GM12878 (cell line): ENCODE measurements at regions not wholly inside any gene's neighbourhood (a gene's known extent, or its start where the extent isn't known, plus 50 kb on each side); places are given as distances from the start of the nearest gene placed in this dataset.

Experiments
- ATAC-seq: fragments of 200-7000 bp; cut with Tn5 transposase; 3 replicates; pipeline ENCODE4 v1.9.1; 2020; ENCODE audit warnings: mild to moderate bottlenecking, moderate library complexity
- BruUV-seq: library from RNA; stranded (reverse); fragments of 400-500 nt; replicated peaks from 2 replicates; lab custom pipeline; 2021; lab: Mats Ljungman, UMichigan
- CTCF ChIA-PET: fragments of 300-600 bp; sonication (Branson Sonifier 250); formaldehyde crosslinking; extraction: SDS; loops from one replicate; lab custom pipeline; 2021; ENCODE audit warnings: inconsistent platforms; lab: Yijun Ruan, JAX
- POLR2A ChIA-PET: fragments of 350-600 bp; formaldehyde crosslinking; extraction: SDS; loops from one replicate; lab custom pipeline; 2021; ENCODE audit warnings: inconsistent platforms; lab: Charles Lee
- RAD21 ChIA-PET: fragments of 300-600 bp; sonication (Branson Sonifier 250); formaldehyde crosslinking; loops from one replicate; lab custom pipeline; 2023; ENCODE audit warnings: antibody characterized with exemption; ENCODE audit not compliant: unreplicated experiment; lab: Charles Lee
- SMC1A ChIA-PET: fragments of 300-600 bp; sonication (Branson Sonifier 250); formaldehyde crosslinking; loops from one replicate; lab custom pipeline; 2023; ENCODE audit not compliant: unreplicated experiment, uncharacterized antibody; lab: Charles Lee
- DNase-seq: peaks from one replicate; pipeline ENCODE4 v3.0.0-alpha.2; 2011; ENCODE audit warnings: low read depth, low spot score
- FAIRE-seq: peaks from 3 replicates; lab custom pipeline; 2011; peaks lifted over from hg19 to GRCh38; lab: Jason Lieb, UNC
- H2AFZ ChIP-seq: 2 replicates; pipeline ENCODE4 v1.6.0; 2011; ENCODE audit warnings: low read depth, low read length, control low read depth; ENCODE audit not compliant: control insufficient read depth
- H3K27ac ChIP-seq: 2 replicates; pipeline ENCODE4 v1.5.1; 2011; ENCODE audit warnings: control low read depth; ENCODE audit not compliant: control insufficient read depth, insufficient read depth
- H3K27me3 ChIP-seq, 2 experiments: replicated peaks in 1 of 2; 2 replicates each; pipeline versions ENCODE4 v1.6.0 to v1.6.1; 2011; ENCODE audit warnings: low read length in 1 of 2; ENCODE audit not compliant: control insufficient read depth in 2 of 2, insufficient read depth in 2 of 2
- H3K36me3 ChIP-seq, 2 experiments: 2 replicates each; pipeline ENCODE4 v1.5.1; 2011; ENCODE audit warnings: low read length in 1 of 2; ENCODE audit not compliant: control insufficient read depth in 2 of 2, insufficient read depth in 2 of 2
- H3K4me1 ChIP-seq: 2 replicates; pipeline ENCODE4 v1.6.1; 2011; ENCODE audit warnings: mild to moderate bottlenecking, low read length, moderate library complexity, mixed read lengths; ENCODE audit not compliant: control insufficient read depth, insufficient read depth
- H3K4me2 ChIP-seq: 2 replicates; pipeline ENCODE4 v1.6.0; 2011; ENCODE audit warnings: control low read depth; ENCODE audit not compliant: control insufficient read depth, insufficient read depth
- H3K4me3 ChIP-seq: fragments of 200-600 bp; sonication (generic); 2 replicates; pipeline ENCODE4 v1.5.1; 2016
- H3K79me2 ChIP-seq: 2 replicates; pipeline ENCODE4 v1.6.0; 2011; ENCODE audit warnings: low read length; ENCODE audit not compliant: control insufficient read depth, insufficient read depth
- H3K9ac ChIP-seq: 2 replicates; pipeline ENCODE4 v1.8.0; 2011; ENCODE audit warnings: low read length, control low read depth, mixed read lengths; ENCODE audit not compliant: control insufficient read depth, insufficient read depth
- H3K9me3 ChIP-seq: replicated peaks from 3 replicates; pipeline ENCODE4 v1.5.1; 2011; ENCODE audit warnings: mild to moderate bottlenecking, low read length; ENCODE audit not compliant: control insufficient read depth, insufficient read depth
- H4K20me1 ChIP-seq: 2 replicates; pipeline ENCODE4 v1.6.0; 2011; ENCODE audit not compliant: control insufficient read depth, insufficient read depth
- PAX5 ChIP-seq: IDR thresholded peaks from 2 replicates; pipeline ENCODE4 v1.6.1; 2011; ENCODE audit warnings: low read depth, low read length, borderline replicate concordance
- RAD21 ChIP-seq: IDR thresholded peaks from 2 replicates; pipeline ENCODE4 v1.6.1; 2011; ENCODE audit warnings: mild to moderate bottlenecking, low read depth, low read length, moderate library complexity; ENCODE audit not compliant: insufficient read depth
- SMC3 ChIP-seq: IDR thresholded peaks from 2 replicates; pipeline ENCODE4 v1.6.1; 2011; ENCODE audit warnings: low read length, improper control_type of control experiment, borderline replicate concordance
- ZNF24 ChIP-seq: fragments of 450-650 bp; IDR thresholded peaks from 2 replicates; pipeline ENCODE4 v1.6.1; 2017; ENCODE audit warnings: antibody characterized with exemption, mild to moderate bottlenecking
- ZZZ3 ChIP-seq: IDR thresholded peaks from 2 replicates; pipeline ENCODE4 v1.6.1; 2011; ENCODE audit warnings: low read depth; ENCODE audit not compliant: control insufficient read depth, insufficient read length
- WGBS: methylation state at CpG from one replicate; pipeline ENCODE4 v1.1.6; 2016; ENCODE audit warnings: low lambda C conversion rate; ENCODE audit not compliant: insufficient replicate concordance, insufficient coverage; ENCODE audit errors: missing lambda C conversion rate; 5-methylcytosine and 5-hydroxymethylcytosine counted together
- in situ Hi-C: fragments of 300-500 bp; cut with MboI; formaldehyde crosslinking; loops from 9 replicates; pipeline ENCODE4 v1.14.3; 2018; ENCODE audit warnings: mixed read lengths
- intact Hi-C: fragments of 100-400 bp; cut with micrococcal nuclease; formaldehyde crosslinking; loops from one replicate; pipeline ENCODE4 v1.14.2; 2022; ENCODE audit not compliant: unreplicated experiment
- TF ChIP-seq, protein P1 (sequence below): IDR thresholded peaks from 2 replicates; pipeline ENCODE4 v1.6.1; 2012; ENCODE audit warnings: low read depth, low read length, improper control_type of control experiment
- TF ChIP-seq, protein P2 (sequence below), 3 experiments: IDR thresholded peaks in 2 of 3; conservative IDR thresholded peaks in 1 of 3; 2 replicates each; pipeline ENCODE4 v1.5.1; 2011; ENCODE audit warnings: low read depth in 3 of 3, low read length in 3 of 3, mild to moderate bottlenecking in 3 of 3, control low read depth in 2 of 3, moderate library complexity in 2 of 3, inconsistent platforms in 1 of 3, mixed read lengths in 1 of 3; ENCODE audit not compliant: control insufficient read depth in 2 of 3, insufficient read depth in 1 of 3; ENCODE audit errors: extremely low read depth in 1 of 3

GRCh38 chr3:71859123-71859519, 74.2 kb upstream of the PROK2 start:
- TF ChIP-seq SMC3 (peak; percentile 9; the same call in 1 of the 2 replicates), PAX5 (no peak), ZNF24 (no peak), RAD21 (peak; percentile 52), ZZZ3 (no peak)
- TF ChIP-seq, protein P1, sequence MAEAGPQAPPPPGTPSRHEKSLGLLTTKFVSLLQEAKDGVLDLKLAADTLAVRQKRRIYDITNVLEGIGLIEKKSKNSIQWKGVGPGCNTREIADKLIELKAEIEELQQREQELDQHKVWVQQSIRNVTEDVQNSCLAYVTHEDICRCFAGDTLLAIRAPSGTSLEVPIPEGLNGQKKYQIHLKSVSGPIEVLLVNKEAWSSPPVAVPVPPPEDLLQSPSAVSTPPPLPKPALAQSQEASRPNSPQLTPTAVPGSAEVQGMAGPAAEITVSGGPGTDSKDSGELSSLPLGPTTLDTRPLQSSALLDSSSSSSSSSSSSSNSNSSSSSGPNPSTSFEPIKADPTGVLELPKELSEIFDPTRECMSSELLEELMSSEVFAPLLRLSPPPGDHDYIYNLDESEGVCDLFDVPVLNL, result no peak
- TF ChIP-seq, protein P2, sequence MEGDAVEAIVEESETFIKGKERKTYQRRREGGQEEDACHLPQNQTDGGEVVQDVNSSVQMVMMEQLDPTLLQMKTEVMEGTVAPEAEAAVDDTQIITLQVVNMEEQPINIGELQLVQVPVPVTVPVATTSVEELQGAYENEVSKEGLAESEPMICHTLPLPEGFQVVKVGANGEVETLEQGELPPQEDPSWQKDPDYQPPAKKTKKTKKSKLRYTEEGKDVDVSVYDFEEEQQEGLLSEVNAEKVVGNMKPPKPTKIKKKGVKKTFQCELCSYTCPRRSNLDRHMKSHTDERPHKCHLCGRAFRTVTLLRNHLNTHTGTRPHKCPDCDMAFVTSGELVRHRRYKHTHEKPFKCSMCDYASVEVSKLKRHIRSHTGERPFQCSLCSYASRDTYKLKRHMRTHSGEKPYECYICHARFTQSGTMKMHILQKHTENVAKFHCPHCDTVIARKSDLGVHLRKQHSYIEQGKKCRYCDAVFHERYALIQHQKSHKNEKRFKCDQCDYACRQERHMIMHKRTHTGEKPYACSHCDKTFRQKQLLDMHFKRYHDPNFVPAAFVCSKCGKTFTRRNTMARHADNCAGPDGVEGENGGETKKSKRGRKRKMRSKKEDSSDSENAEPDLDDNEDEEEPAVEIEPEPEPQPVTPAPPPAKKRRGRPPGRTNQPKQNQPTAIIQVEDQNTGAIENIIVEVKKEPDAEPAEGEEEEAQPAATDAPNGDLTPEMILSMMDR (IDR thresholded peaks at IDR 0.05 in 2 of 3, conservative IDR thresholded peaks at IDR 0.05 in 1 of 3; ENCODE audit: control insufficient read depth in 2 of 3, extremely low read depth in 1 of 3, insufficient read depth in 1 of 3, low read depth in 3 of 3, low read length in 3 of 3), result peak; percentile 34 to 42 (median 38); a peak in 5 of 6 replicates
- POLR2A ChIA-PET, result no interaction called here
- H3K9ac ChIP-seq, result no peak overlapping the region
- DNase-seq (no peak), ATAC-seq (peak; percentile 71), FAIRE-seq (no peak)
- BruUV-seq, result no TSS peak
- in situ Hi-C loops (no loop called here), intact Hi-C loops (loop anchor here (1.0 to 5.0 kb wide), 2 partner anchors 129 to 147 kb away; no protein-coding TSS in a partner anchor)
- SMC1A ChIA-PET, result no interaction called here
- no peaks in the 10 kb centered on the region for H3K4me1 ChIP-seq
- RAD21 ChIA-PET, result interaction anchor here (1.1 kb wide), 1 partner anchor 148 kb away, joined by 3 read pairs; no protein-coding TSS in a partner anchor
- no peak overlapping the region for H3K27ac ChIP-seq
- CTCF ChIA-PET, result interaction anchor here (0.8 to 1.9 kb wide), 4 partner anchors 16 to 148 kb away, joined by 3 to 7 read pairs (median 6); no protein-coding TSS in a partner anchor
- peaks cover 2 to 3% of the 10 kb centered on the region in 2 experiments; a peak in 2 of 4 replicates for H3K27me3 ChIP-seq
- no peak overlapping the region for H2AFZ ChIP-seq
- H3K4me2 ChIP-seq, result no peak overlapping the region
- H3K4me3 ChIP-seq, result no peak overlapping the region
- WGBS, result 22% methylated on average over 3 of the region's 3 CpGs
- H4K20me1 ChIP-seq, result no peaks in the 10 kb centered on the region
- no peaks in the 10 kb centered on the region for H3K79me2 ChIP-seq
- H3K9me3 ChIP-seq, result peaks cover 2% of the 10 kb centered on the region; the same call in 2 of the 3 replicates
- no peaks in the 10 kb centered on the region for H3K36me3 ChIP-seq
